Esophagus muscularis mucosa (tissue), 4 donors: ENCODE measurements at regions not wholly inside any gene's neighbourhood (a gene's known extent, or its start where the extent isn't known, plus 50 kb on each side); places are given as distances from the start of the nearest gene placed in this dataset.

Source experiments
- DNase-seq: peaks from one replicate; pipeline ENCODE4 v3.0.0-alpha.2; 2017; ENCODE audit errors: extremely low spot score
- H3K27ac ChIP-seq, 4 donors: fragments of 200-600 bp; sonication (generic); replicated peaks in 1 of 4; 1 replicate in 3 of 4; 2 replicates in 1 of 4; pipeline ENCODE4 v1.5.1; 2016 to 2019; ENCODE audit warnings: mild to moderate bottlenecking in 1 of 4
- H3K27me3 ChIP-seq, 4 donors: fragments of 200-600 bp; sonication (generic); one replicate each; pipeline versions ENCODE4 v1.5.1 to v1.6.0; 2016 to 2019
- H3K36me3 ChIP-seq, 4 donors: fragments of 200-600 bp; sonication (generic); one replicate each; pipeline ENCODE4 v1.5.1; 2016 to 2019
- H3K4me1 ChIP-seq, 4 donors: fragments of 200-600 bp; sonication (generic); one replicate each; pipeline ENCODE4 v1.5.1; 2016 to 2019
- H3K4me3 ChIP-seq, 4 donors: fragments of 200-600 bp; sonication (generic); 1 replicate in 2 of 4; 2 replicates in 2 of 4; pipeline ENCODE4 v1.5.1; 2016 to 2019; ENCODE audit warnings: mild to moderate bottlenecking in 4 of 4, moderate library complexity in 1 of 4
- H3K9me3 ChIP-seq, 4 donors: fragments of 200-600 bp; sonication (generic); 1 replicate in 3 of 4; 2 replicates in 1 of 4; pipeline ENCODE4 v1.5.1; 2016 to 2019
- CTCF ChIP-seq, 3 experiments: fragments of 200-600 bp in 2 of 3; fragments of 450-650 bp in 1 of 3; sonication (generic) in 2 of 3; IDR thresholded peaks; one replicate each; pipeline ENCODE4 v1.5.1; 2017 to 2019; ENCODE audit warnings: antibody characterized with exemption in 3 of 3, mild to moderate bottlenecking in 2 of 3, moderate library complexity in 1 of 3
- EP300 ChIP-seq: sonication (generic); formaldehyde crosslinking; IDR thresholded peaks from one replicate; pipeline ENCODE4 v1.6.1; 2017; ENCODE audit warnings: antibody characterized with exemption
- POLR2A ChIP-seq: fragments of 450-650 bp; IDR thresholded peaks from one replicate; pipeline ENCODE4 v1.6.1; 2017; ENCODE audit warnings: antibody characterized with exemption, moderate library complexity, mild to moderate bottlenecking, low read depth
- POLR2AphosphoS5 ChIP-seq, 2 donors: sonication (generic); formaldehyde crosslinking; IDR thresholded peaks; one replicate each; pipeline ENCODE4 v1.6.1; 2017; ENCODE audit warnings: antibody characterized with exemption in 2 of 2
- WGBS: methylation state at CpG from one replicate; pipeline ENCODE4 v1.1.5; 2018; 5-methylcytosine and 5-hydroxymethylcytosine counted together
- intact Hi-C: fragments of 100-400 bp; cut with DNase I; formaldehyde crosslinking; loops from one replicate; pipeline ENCODE4 v1.15.1; 2023

- 90% methylated on average over 3 of the region's 3 CpGs for WGBS
- H3K27ac ChIP-seq = no peak overlapping the region
- H3K27me3 ChIP-seq = no peaks in the 10 kb centered on the region
- DNase-seq = no peak
- H3K36me3 ChIP-seq = no peaks in the 10 kb centered on the region
- intact Hi-C loops = no loop called here
- no peaks in the 10 kb centered on the region for H3K4me1 ChIP-seq
- no peak overlapping the region for H3K4me3 ChIP-seq
- H3K9me3 ChIP-seq = no peaks in the 10 kb centered on the region
- TF ChIP-seq POLR2AphosphoS5 (IDR thresholded peaks at IDR 0.05) = no peak
- no peak for TF ChIP-seq POLR2A
- no peak for TF ChIP-seq CTCF (IDR thresholded peaks at IDR 0.05)
Measured at GRCh38 chr4:56219447-56219846, 167.8 kb downstream of the AASDH start.

- 92% methylated on average over 2 of the region's 2 CpGs for WGBS
Measured at GRCh38 chr4:56218230-56218895, 168.9 kb downstream of the AASDH start.

GRCh38 chr4:56217343-56217890, 169.9 kb downstream of the AASDH start:
- TF ChIP-seq CTCF (IDR thresholded peaks at IDR 0.05) (no peak), EP300 (no peak), POLR2A (no peak), POLR2AphosphoS5 (IDR thresholded peaks at IDR 0.05) (no peak)
- Histone ChIP-seq H3K27ac (no peak overlapping the region), H3K36me3 (no peaks in the 10 kb centered on the region), H3K9me3 (no peaks in the 10 kb centered on the region), H3K27me3 (no peaks in the 10 kb centered on the region), H3K4me1 (no peaks in the 10 kb centered on the region), H3K4me3 (no peak overlapping the region)
- intact Hi-C loops = no loop called here
- WGBS = 93% methylated on average over 3 of the region's 3 CpGs
- no peak for DNase-seq

More at GRCh38 chr4:56218230-56218895, 168.9 kb downstream of the AASDH start:
- H3K36me3 ChIP-seq = no peaks in the 10 kb centered on the region
- no peak overlapping the region for H3K4me3 ChIP-seq
- no peaks in the 10 kb centered on the region for H3K27me3 ChIP-seq
- TF ChIP-seq POLR2AphosphoS5 (IDR thresholded peaks at IDR 0.05) = no peak
- TF ChIP-seq EP300 = no peak
- no peak for TF ChIP-seq POLR2A
- no peak for TF ChIP-seq CTCF (IDR thresholded peaks at IDR 0.05)
- intact Hi-C loops = no loop called here
- no peak for DNase-seq
- no peak overlapping the region for H3K27ac ChIP-seq
- no peaks in the 10 kb centered on the region for H3K4me1 ChIP-seq
- no peaks in the 10 kb centered on the region for H3K9me3 ChIP-seq

GRCh38 chr4:56215901-56216300, 171.4 kb downstream of the AASDH start:
- no peak overlapping the region for H3K27ac ChIP-seq
- H3K27me3 ChIP-seq = no peaks in the 10 kb centered on the region
- TF ChIP-seq POLR2AphosphoS5 (IDR thresholded peaks at IDR 0.05) = no peak
- TF ChIP-seq CTCF (IDR thresholded peaks at IDR 0.05) = no peak
- no peak for TF ChIP-seq POLR2A
- TF ChIP-seq EP300 = no peak
- H3K4me3 ChIP-seq = no peak overlapping the region
- 25% methylated on average over 3 of the region's 3 CpGs for WGBS
- H3K9me3 ChIP-seq = no peaks in the 10 kb centered on the region
- no peaks in the 10 kb centered on the region for H3K4me1 ChIP-seq
- intact Hi-C loops = no loop called here
- DNase-seq = no peak
- no peaks in the 10 kb centered on the region for H3K36me3 ChIP-seq
